ENCODE measurements at regions not wholly inside any gene's neighbourhood (a gene's known extent, or its start where the extent isn't known, plus 50 kb on each side); places are given as distances from the start of the nearest gene placed in this dataset.

- H3K9me3 Mint-ChIP-seq = no peaks in the 10 kb centered on the region
- TF ChIP-seq CTCF (conservative IDR thresholded peaks at IDR 0.05) = no peak
- no peaks in the 10 kb centered on the region for H3K27me3 Mint-ChIP-seq
- H3K27ac Mint-ChIP-seq = no peak overlapping the region
- DNase-seq (ENCODE audit: extremely low spot score, unreplicated experiment) = no peak
- no peaks in the 10 kb centered on the region for H3K4me1 Mint-ChIP-seq (ENCODE audit: unreplicated experiment)
- H3K4me3 Mint-ChIP-seq = no peak overlapping the region
- no peaks in the 10 kb centered on the region for H3K36me3 Mint-ChIP-seq
Measured at GRCh38 chr21:18478513-18478912, 74.9 kb upstream of the TMPRSS15 start.

- no peaks in the 10 kb centered on the region for H3K36me3 Mint-ChIP-seq
- H3K4me3 Mint-ChIP-seq = no peak overlapping the region
- no peak for TF ChIP-seq CTCF (conservative IDR thresholded peaks at IDR 0.05)
- DNase-seq (ENCODE audit: extremely low spot score, unreplicated experiment) = no peak
- H3K27ac Mint-ChIP-seq = no peak overlapping the region
- no peaks in the 10 kb centered on the region for H3K9me3 Mint-ChIP-seq
- peaks cover 3% of the 10 kb centered on the region for H3K27me3 Mint-ChIP-seq
- H3K4me1 Mint-ChIP-seq (ENCODE audit: unreplicated experiment) = no peaks in the 10 kb centered on the region
Measured at GRCh38 chr21:18488252-18488651, 84.7 kb upstream of the TMPRSS15 start.

- DNase-seq (ENCODE audit: extremely low spot score, unreplicated experiment) = no peak
- H3K27ac Mint-ChIP-seq = no peak overlapping the region
- TF ChIP-seq CTCF (conservative IDR thresholded peaks at IDR 0.05) = no peak
Measured at GRCh38 chr21:18493422-18493821, 89.8 kb upstream of the TMPRSS15 start.

GRCh38 chr21:18495523-18495922 is 91.9 kb upstream of the TMPRSS15 start:
- Mint-ChIP-seq H3K36me3 (no peaks in the 10 kb centered on the region), H3K9me3 (no peaks in the 10 kb centered on the region), H3K4me1 (ENCODE audit: unreplicated experiment) (peaks cover 4% of the 10 kb centered on the region), H3K27ac (no peak overlapping the region), H3K4me3 (no peak overlapping the region), H3K27me3 (peaks cover 13% of the 10 kb centered on the region)
- DNase-seq (ENCODE audit: extremely low spot score, unreplicated experiment) = no peak
- TF ChIP-seq CTCF (conservative IDR thresholded peaks at IDR 0.05) = no peak

More at GRCh38 chr21:18493422-18493821, 89.8 kb upstream of the TMPRSS15 start:
- H3K4me1 Mint-ChIP-seq (ENCODE audit: unreplicated experiment) = peaks cover 4% of the 10 kb centered on the region
- peaks cover 13% of the 10 kb centered on the region for H3K27me3 Mint-ChIP-seq
- H3K9me3 Mint-ChIP-seq = no peaks in the 10 kb centered on the region
- no peaks in the 10 kb centered on the region for H3K36me3 Mint-ChIP-seq
- H3K4me3 Mint-ChIP-seq = peak overlapping the region; percentile 25

- H3K27me3 Mint-ChIP-seq = peaks cover 14% of the 10 kb centered on the region
- no peak for DNase-seq (ENCODE audit: extremely low spot score, unreplicated experiment)
- H3K4me3 Mint-ChIP-seq = no peak overlapping the region
- H3K27ac Mint-ChIP-seq = no peak overlapping the region
- H3K36me3 Mint-ChIP-seq = no peaks in the 10 kb centered on the region
- TF ChIP-seq CTCF (conservative IDR thresholded peaks at IDR 0.05) = no peak
- H3K4me1 Mint-ChIP-seq (ENCODE audit: unreplicated experiment) = peaks cover 10% of the 10 kb centered on the region
- H3K9me3 Mint-ChIP-seq = no peaks in the 10 kb centered on the region
Measured at GRCh38 chr21:18498431-18498830, 94.8 kb upstream of the TMPRSS15 start.

- TF ChIP-seq CTCF (conservative IDR thresholded peaks at IDR 0.05) = peak; percentile 96
- H3K27ac Mint-ChIP-seq = no peak overlapping the region
- peaks cover 7% of the 10 kb centered on the region for H3K4me1 Mint-ChIP-seq (ENCODE audit: unreplicated experiment)
- no peak for DNase-seq (ENCODE audit: extremely low spot score, unreplicated experiment)
- no peak overlapping the region for H3K4me3 Mint-ChIP-seq
- no peaks in the 10 kb centered on the region for H3K36me3 Mint-ChIP-seq
- no peaks in the 10 kb centered on the region for H3K9me3 Mint-ChIP-seq
- H3K27me3 Mint-ChIP-seq = peaks cover 11% of the 10 kb centered on the region
Measured at GRCh38 chr21:18499761-18500376, 96.3 kb upstream of the TMPRSS15 start.
